IPS-18a (cell line): ENCODE measurements at regions not wholly inside any gene's neighbourhood (a gene's known extent, or its start where the extent isn't known, plus 50 kb on each side); places are given as distances from the start of the nearest gene placed in this dataset.

Experiments used
- H3K27ac ChIP-seq: one replicate; pipeline ENCODE4 v1.5.1; 2013; ENCODE audit warnings: low read length
- H3K27me3 ChIP-seq: one replicate; pipeline ENCODE4 v1.6.1; 2013; ENCODE audit warnings: mild to moderate bottlenecking, low read length; ENCODE audit not compliant: control insufficient read depth, insufficient read depth
- H3K36me3 ChIP-seq: one replicate; pipeline ENCODE4 v1.6.1; 2013; ENCODE audit warnings: low read depth, low read length; ENCODE audit not compliant: control insufficient read depth
- H3K4me1 ChIP-seq: one replicate; pipeline ENCODE4 v1.6.1; 2013; ENCODE audit warnings: low read depth, low read length; ENCODE audit not compliant: control insufficient read depth
- H3K4me3 ChIP-seq: one replicate; pipeline ENCODE4 v1.5.1; 2013; ENCODE audit warnings: low read length
- H3K9ac ChIP-seq: one replicate; pipeline ENCODE4 v1.6.1; 2013; ENCODE audit warnings: mild to moderate bottlenecking, low read length, moderate library complexity
- H3K9me3 ChIP-seq: one replicate; pipeline ENCODE4 v1.6.1; 2013; ENCODE audit warnings: low read depth, low read length; ENCODE audit not compliant: control insufficient read depth

- no peaks in the 10 kb centered on the region for H3K36me3 ChIP-seq
- no peaks in the 10 kb centered on the region for H3K9me3 ChIP-seq
- H3K9ac ChIP-seq = no peak overlapping the region
- peaks cover 4% of the 10 kb centered on the region for H3K4me1 ChIP-seq
- no peak overlapping the region for H3K27ac ChIP-seq
- H3K27me3 ChIP-seq = no peaks in the 10 kb centered on the region
- no peak overlapping the region for H3K4me3 ChIP-seq
These were observed 454.6 kb upstream of the KHDRBS2 start for GRCh38 chr6:62740596-62740995.

DNA sequence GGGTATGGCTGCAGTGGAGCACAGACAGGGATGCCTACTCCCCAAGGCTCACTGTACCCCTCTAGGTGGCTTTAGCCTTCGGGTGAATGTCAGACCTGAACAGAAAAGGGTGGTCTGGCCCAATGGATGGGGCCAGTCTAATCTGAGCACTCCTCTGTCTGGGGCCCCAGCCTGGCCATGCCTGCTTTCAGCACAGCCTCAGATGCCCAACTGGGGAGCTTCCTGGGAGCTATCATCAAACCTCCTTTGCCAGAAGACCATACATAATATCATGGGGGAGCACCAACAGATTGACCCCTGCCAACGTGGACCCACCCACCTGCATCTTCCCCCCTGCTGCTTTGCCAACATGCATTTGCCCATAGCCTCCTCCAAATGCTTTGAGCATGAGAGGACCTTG lies 454.1 kb upstream of the KHDRBS2 start:
- Histone ChIP-seq H3K27ac (no peak overlapping the region), H3K9me3 (no peaks in the 10 kb centered on the region), H3K9ac (no peak overlapping the region), H3K4me3 (no peak overlapping the region), H3K4me1 (peaks cover 4% of the 10 kb centered on the region), H3K27me3 (no peaks in the 10 kb centered on the region), H3K36me3 (no peaks in the 10 kb centered on the region)

GRCh38 chr6:62737792-62738191 lies 451.8 kb upstream of the KHDRBS2 start:
- Histone ChIP-seq H3K9ac (no peak overlapping the region), H3K9me3 (no peaks in the 10 kb centered on the region), H3K27me3 (no peaks in the 10 kb centered on the region), H3K36me3 (no peaks in the 10 kb centered on the region), H3K4me1 (peaks cover 4% of the 10 kb centered on the region), H3K27ac (no peak overlapping the region), H3K4me3 (no peak overlapping the region)

DNA sequence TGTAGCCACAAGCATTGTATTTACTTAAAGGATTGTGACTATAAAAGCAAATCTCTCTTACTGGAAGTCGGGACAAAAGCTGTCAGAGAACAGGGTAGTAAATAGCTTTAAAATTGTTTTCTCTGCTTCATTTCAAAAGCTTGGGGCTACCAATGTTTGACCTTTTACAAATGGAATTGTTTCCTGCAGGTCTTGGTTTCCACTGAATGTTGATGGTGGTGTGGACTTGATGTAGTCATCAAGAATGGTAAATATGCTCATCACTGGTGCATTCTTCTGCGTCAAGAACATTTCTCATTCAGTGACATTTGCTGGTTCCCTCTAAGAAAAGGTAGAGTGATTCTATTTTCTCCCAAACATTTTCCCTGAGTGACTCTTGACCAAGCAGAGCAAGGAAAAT lies 435.4 kb upstream of the KHDRBS2 start:
- no peaks in the 10 kb centered on the region for H3K27me3 ChIP-seq
- H3K36me3 ChIP-seq = no peaks in the 10 kb centered on the region
- no peaks in the 10 kb centered on the region for H3K9me3 ChIP-seq
- no peaks in the 10 kb centered on the region for H3K4me1 ChIP-seq
- no peak overlapping the region for H3K27ac ChIP-seq
- no peak overlapping the region for H3K4me3 ChIP-seq
- no peak overlapping the region for H3K9ac ChIP-seq

DNA sequence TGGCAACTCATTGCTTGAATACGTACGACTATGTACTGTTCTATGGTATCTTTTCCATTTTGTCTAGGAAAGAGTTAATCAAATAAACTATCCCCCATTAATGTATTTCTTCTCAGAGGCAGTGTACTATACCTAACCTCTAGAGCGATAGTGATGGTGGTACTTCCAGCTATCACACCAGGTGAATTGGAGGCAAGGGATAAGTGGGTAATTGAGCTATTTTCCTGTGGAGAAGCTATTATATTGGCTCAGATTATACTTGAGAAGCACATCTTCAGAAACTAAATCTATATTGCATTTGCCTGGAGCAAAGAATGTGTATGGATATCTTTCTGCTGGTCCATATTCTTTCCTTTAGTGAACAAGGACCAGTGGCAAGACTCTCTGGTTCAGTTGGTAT lies 430.7 kb upstream of the KHDRBS2 start:
- peaks cover 8% of the 10 kb centered on the region for H3K4me1 ChIP-seq
- H3K9me3 ChIP-seq = no peaks in the 10 kb centered on the region
- H3K9ac ChIP-seq = no peak overlapping the region
- H3K36me3 ChIP-seq = no peaks in the 10 kb centered on the region
- H3K4me3 ChIP-seq = no peak overlapping the region
- H3K27ac ChIP-seq = no peak overlapping the region
- no peaks in the 10 kb centered on the region for H3K27me3 ChIP-seq

DNA sequence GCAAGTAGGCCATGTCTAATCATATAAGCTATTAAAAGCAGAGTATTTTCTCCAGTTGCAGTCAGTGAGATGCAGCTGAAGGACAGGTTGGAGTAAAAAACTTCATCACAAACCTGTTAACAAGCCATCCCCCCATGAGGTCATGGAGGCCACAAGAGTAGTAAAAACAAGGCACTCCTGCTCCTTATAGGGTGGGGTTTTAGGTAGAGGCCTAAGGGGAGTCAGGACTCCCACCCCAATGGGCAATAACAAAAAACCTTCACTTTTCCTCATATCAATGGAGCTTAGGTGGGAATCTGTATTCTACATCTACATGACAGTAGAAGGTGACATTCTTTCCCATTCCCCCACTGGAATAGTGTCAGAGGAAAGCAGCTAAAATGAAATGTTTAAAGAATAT lies 428.1 kb upstream of the KHDRBS2 start:
- Histone ChIP-seq H3K27ac (no peak overlapping the region), H3K4me1 (peaks cover 8% of the 10 kb centered on the region), H3K36me3 (no peaks in the 10 kb centered on the region), H3K27me3 (no peaks in the 10 kb centered on the region), H3K4me3 (no peak overlapping the region), H3K9me3 (no peaks in the 10 kb centered on the region), H3K9ac (no peak overlapping the region)

- no peak overlapping the region for H3K4me3 ChIP-seq
- no peaks in the 10 kb centered on the region for H3K27me3 ChIP-seq
- H3K27ac ChIP-seq = no peak overlapping the region
- peaks cover 8% of the 10 kb centered on the region for H3K4me1 ChIP-seq
- no peaks in the 10 kb centered on the region for H3K36me3 ChIP-seq
- no peak overlapping the region for H3K9ac ChIP-seq
- H3K9me3 ChIP-seq = no peaks in the 10 kb centered on the region
These were observed 425.7 kb upstream of the KHDRBS2 start for GRCh38 chr6:62711750-62712149.

GRCh38 chr6:62707914-62708313 lies 421.9 kb upstream of the KHDRBS2 start:
- H3K4me3 ChIP-seq = no peak overlapping the region
- H3K36me3 ChIP-seq = no peaks in the 10 kb centered on the region
- H3K27me3 ChIP-seq = no peaks in the 10 kb centered on the region
- H3K27ac ChIP-seq = no peak overlapping the region
- H3K9me3 ChIP-seq = no peaks in the 10 kb centered on the region
- no peak overlapping the region for H3K9ac ChIP-seq
- H3K4me1 ChIP-seq = no peaks in the 10 kb centered on the region

- no peaks in the 10 kb centered on the region for H3K36me3 ChIP-seq
- no peaks in the 10 kb centered on the region for H3K27me3 ChIP-seq
- H3K9me3 ChIP-seq = no peaks in the 10 kb centered on the region
- no peak overlapping the region for H3K9ac ChIP-seq
- H3K4me3 ChIP-seq = no peak overlapping the region
- no peak overlapping the region for H3K27ac ChIP-seq
- H3K4me1 ChIP-seq = no peaks in the 10 kb centered on the region
These were observed 421.1 kb upstream of the KHDRBS2 start for GRCh38 chr6:62707156-62707555.

DNA sequence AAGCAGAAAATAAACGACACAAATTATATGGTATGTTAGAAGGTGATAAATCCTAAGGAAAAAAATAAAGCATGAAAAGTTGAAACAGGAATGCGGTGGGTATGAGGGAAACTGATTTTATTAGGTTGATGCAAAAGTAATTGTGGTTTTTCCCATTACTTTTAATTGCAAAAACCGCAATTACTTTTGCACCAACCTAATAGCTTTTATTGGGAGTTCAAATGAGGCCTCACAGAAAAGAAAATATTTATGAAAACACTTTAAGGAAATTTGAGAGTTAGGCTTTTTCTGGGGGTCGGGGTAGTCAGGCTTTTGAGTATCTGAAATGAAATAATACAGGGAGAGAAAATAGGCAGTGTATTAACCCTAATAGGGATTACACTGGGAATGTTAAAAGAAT lies 397.0 kb upstream of the KHDRBS2 start:
- no peak overlapping the region for H3K9ac ChIP-seq
- no peaks in the 10 kb centered on the region for H3K27me3 ChIP-seq
- H3K27ac ChIP-seq = no peak overlapping the region
- H3K9me3 ChIP-seq = peaks cover 2% of the 10 kb centered on the region
- H3K4me3 ChIP-seq = no peak overlapping the region
- H3K36me3 ChIP-seq = no peaks in the 10 kb centered on the region
- no peaks in the 10 kb centered on the region for H3K4me1 ChIP-seq

DNA sequence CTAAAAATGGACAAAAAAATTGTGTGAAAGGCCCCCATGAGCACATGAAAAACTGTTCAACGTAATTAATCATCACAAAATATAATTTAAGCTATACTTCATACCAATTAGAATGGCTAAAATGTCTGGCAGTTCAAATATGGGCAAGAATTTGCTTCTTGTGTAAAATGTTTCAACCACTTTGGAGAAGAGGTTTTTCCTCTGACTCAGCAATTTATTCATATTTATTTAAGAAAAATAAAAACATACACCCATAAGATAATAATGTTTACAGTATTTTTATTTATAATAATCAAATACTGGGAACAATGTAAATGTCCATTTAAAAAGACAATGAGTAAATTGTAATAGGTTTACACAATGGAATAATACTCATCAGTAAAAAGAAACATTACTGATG lies 395.1 kb upstream of the KHDRBS2 start:
- H3K4me1 ChIP-seq = no peaks in the 10 kb centered on the region
- H3K36me3 ChIP-seq = no peaks in the 10 kb centered on the region
- no peak overlapping the region for H3K27ac ChIP-seq
- no peak overlapping the region for H3K9ac ChIP-seq
- peaks cover 5% of the 10 kb centered on the region for H3K9me3 ChIP-seq
- no peak overlapping the region for H3K4me3 ChIP-seq
- no peaks in the 10 kb centered on the region for H3K27me3 ChIP-seq

- Histone ChIP-seq H3K27me3 (no peaks in the 10 kb centered on the region), H3K36me3 (no peaks in the 10 kb centered on the region), H3K9ac (no peak overlapping the region), H3K4me3 (no peak overlapping the region), H3K9me3 (peaks cover 1% of the 10 kb centered on the region), H3K4me1 (no peaks in the 10 kb centered on the region), H3K27ac (no peak overlapping the region)
These were observed 387.0 kb upstream of the KHDRBS2 start for GRCh38 chr6:62672989-62673388.
